ENCODE measurements at regions not wholly inside any gene's neighbourhood (a gene's known extent, or its start where the extent isn't known, plus 50 kb on each side); places are given as distances from the start of the nearest gene placed in this dataset.
"Not testable (repeated sequence)": the region's sequence is repeated elsewhere in the genome, so short reads cannot be mapped to it uniquely, and the experiment has no call there.

- DNase-seq = peak in 1 of 58 donors; percentile 16
These were observed 232.6 kb upstream of the FERD3L start for GRCh38 chr7:19377611-19378344.

- no peak for DNase-seq
These were observed 231.3 kb upstream of the FERD3L start for GRCh38 chr7:19376538-19376937.

DNA sequence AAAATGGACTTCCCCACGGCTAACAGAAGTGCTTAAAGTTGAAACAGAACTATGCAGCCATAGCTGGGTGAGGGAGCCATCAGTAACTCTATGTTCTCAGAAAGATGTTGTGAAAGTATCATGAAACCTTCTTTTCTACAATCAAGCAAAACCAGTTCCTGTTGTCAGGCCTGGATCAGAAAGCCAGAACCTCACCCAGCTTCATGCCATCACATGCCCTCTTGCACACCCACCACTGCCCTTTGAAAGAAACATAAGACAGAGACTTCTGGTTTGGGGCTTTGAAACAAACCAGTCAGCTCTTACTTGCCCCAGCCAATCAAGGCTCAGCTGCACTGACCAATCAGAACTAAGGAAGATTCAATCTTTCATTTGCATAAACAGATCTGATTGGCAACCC, 230.8 kb upstream of the FERD3L start:
- no peak for DNase-seq

DNA sequence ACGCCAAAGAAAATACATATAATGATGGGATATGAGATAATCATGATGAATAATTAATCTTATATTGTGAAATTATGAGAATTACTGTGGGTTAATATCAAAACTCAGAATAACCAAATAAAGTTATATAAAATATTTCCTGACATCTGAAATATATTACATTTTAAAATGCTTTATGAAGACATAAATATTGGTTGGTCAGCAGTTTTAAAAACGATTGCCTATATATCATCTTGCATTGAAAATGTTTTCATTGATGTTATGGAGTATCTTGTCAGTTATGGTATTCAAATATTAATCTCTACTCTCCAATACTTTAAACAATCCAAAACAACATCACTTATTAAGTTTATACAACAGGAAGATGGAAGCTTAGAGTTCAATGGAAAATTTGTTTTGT, 228.1 kb upstream of the FERD3L start:
- DNase-seq = no peak

- no peak for DNase-seq
These were observed 224.6 kb upstream of the FERD3L start for GRCh38 chr7:19369806-19370205.

GRCh38 chr7:19369182-19369581, 224.0 kb upstream of the FERD3L start:
- no peak for DNase-seq

DNA sequence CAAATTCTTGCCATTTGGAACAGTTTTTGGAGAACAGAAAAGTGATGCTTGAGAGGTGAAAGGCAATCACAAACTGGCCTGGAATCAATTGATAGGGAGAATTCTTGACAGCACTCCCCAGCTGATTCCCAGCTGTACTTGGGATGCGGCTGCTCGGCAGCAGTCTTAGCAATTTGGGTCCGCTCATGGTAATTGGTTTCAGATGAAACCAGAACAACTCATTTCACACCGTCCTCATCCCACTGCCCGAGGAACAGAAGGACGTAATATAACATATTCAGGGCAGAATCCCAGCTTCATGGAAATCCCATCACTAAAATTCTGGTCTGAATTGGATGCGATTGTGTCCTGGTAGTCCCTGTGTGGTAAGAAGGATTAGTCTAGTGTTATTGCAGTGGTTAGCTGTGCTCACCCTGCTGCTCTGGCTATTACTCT, 223.3 kb upstream of the FERD3L start:
- DNase-seq = no peak

- no peak for DNase-seq
These were observed 219.7 kb upstream of the FERD3L start for GRCh38 chr7:19364950-19365349.

DNA sequence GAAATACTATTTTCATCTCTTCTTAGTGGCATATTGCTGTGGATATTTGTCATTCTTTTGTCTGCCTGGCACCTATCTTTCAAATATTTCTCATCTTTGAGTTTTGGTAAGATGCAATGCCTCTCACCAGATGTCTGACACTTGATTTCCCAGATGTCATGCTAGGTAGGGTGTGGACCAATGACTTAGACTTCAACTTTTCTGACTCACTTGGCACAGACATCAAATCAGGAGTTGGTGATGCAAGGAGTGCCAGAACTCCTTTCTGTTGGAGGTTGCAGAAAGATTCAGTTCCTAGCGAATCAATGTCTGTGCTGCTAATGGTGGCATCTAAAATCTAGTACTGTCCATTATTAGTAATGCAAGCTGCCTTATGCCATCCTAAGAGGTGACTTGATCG, 216.9 kb upstream of the FERD3L start:
- DNase-seq = no peak

DNA sequence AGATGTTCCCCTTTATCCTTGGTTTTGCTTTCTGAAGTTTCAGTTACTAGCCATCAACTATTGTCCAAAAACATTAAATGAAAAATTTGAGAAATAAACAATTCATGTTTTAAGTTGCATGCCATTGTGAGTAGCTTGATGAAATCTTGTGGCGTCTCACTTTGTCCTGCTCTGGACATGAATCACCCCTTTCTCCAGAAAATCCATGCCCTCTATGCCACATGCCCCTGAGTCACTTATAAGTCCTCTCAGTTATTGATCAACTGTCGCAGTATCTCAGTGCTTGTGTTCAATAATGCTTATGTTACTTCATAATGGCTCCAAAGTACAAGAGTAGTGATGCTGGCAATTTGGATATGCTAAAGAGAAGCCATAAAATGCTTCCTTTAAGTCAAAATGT, 208.0 kb upstream of the FERD3L start:
- no peak for DNase-seq

DNA sequence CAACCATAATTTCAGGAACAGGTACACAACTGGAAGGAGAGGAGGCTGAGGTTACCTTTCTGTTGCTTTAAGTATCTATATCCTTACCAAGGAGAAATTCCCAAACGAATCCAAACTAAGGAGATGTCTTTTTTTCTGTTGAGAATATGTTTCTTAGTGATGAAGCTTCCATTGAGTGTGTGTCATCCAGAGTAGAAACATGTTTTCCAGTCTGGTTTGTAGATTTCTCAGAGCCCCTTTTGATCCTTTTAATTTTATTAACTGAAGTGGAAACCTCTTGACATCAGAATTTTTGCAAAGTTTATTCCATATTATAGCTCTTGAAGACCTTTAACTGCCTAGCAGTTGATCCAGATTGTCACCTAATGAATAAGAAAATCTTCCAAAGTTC, 207.1 kb upstream of the FERD3L start:
- no peak for DNase-seq

GRCh38 chr7:19351341-19352304, 206.4 kb upstream of the FERD3L start:
- DNase-seq = no peak

GRCh38 chr7:19339512-19339911, 194.3 kb upstream of the FERD3L start:
- DNase-seq = no peak

DNA sequence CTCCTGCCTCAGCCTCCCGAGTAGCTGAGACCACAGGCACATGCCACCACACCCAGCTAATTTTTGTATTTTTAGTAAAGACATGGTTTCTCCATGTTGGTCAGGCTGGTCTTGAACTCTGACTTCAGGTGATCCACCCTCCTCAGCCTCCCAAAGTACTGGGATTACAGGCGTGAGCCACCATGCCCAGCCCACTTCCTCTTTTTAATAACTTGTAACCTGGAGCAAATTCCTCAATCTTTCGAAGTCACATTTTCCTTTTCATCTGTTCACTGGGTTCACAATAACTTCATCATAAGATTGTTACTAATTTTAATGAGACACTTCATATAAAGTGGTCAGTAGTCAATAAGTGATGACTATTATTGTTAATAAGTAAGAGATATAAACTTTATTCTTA, 193.3 kb upstream of the FERD3L start:
- DNase-seq = not testable (repeated sequence)

DNA sequence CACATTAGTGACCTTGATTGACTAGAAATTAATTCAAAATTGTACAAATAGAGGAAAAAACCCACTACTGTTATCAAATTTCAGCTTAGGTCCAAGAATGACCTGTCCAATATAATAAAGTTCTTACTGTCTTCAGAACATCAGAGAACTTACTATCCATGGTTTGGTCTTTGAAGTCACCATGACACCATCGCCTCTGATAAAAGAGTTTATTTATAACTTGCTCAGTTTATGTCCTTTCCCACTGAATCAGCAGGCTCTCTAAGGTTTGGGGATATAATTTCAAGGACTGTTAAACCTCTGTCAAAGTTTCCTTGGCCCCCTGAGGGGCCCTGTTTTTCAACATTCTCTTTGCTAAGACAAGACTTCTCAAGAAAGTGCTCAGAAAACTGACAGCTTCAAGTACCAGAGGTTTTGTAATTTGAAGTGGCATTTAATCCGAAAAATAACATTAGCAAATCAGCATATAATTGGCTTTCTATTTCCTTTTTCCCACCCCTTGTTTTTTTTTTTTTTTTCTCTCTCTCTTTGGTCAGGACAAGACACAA, 191.7 kb upstream of the FERD3L start:
- no peak for DNase-seq

- peak in 12 of 58 donors; percentile 2 to 80 (median 22) for DNase-seq
These were observed 188.5 kb upstream of the FERD3L start for GRCh38 chr7:19333706-19334105.

DNA sequence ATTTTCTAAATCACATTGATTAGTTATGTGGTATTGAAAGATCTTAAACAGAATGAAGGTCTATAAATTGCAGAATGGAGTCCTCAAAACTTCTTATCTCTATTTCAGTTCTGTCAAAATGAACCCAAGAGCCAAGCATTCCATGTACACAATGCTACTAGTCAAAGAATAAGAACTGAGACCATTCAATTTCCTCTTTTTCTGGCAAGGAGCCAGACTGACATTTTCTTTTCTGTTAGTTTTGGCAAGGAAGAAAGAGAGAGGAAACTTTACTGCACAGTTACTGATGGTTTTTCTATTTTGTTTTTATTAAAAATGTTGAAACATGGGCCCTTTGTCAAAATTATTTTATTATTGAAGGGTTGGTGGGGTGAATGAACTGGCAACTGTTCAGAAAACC, 181.8 kb upstream of the FERD3L start:
- no peak for DNase-seq

GRCh38 chr7:19322002-19322401, 176.8 kb upstream of the FERD3L start:
- DNase-seq = no peak

DNA sequence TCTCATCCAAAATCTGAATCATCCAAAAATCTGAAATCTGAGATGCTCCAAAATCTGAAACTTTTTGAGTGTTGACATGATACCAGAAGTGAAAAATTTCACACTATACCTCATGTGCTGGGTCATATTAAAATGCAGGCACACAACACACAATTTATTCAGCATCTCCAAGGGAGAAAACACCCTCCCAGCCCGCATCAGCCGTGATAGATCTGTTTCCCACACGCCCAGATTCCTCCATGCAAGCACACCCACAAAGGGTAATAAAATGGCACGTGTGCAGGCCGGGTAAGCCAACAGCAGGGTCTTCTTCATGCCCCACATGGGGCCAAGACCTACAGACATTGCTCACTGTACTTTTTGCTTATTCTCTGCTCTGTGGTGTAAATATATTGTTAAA, 173.1 kb upstream of the FERD3L start:
- no peak for DNase-seq

DNA sequence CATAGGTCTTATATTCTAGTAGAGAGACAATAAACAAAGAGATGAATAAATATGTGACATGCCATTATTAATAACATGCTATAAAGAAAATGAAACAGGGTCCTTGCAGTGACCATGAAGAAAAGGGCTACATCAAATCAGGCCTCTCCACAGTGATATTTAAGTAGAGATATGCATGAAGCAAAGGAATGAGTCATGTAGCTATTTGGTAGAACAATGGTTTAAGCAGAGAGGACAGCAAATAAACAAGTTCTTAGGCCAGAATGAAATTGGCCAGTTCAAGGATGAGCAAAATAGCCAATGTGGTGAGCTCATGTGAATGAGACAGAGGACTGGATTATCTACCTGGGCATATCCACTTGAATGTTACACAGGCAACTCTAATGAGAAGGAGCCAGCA, 172.2 kb upstream of the FERD3L start:
- DNase-seq = no peak

DNA sequence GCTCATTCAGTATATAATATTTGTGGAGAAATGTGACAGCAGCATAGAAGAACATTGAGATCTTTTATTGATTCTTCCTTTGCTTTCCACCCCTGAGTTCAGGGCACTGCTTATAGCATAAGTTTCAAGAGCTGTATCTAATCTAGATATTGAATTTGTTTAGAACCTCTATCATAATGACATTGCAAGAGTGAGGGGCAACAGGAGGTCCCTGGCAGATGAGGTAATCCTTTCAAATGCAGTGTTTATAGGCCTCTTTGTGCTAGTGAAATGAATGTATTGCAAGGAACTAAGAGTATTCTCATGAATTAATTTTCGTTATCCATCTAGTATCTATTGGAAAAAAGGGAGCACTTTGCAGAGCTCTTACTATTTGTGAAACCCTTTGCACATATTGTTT, 167.2 kb upstream of the FERD3L start:
- DNase-seq = no peak

DNA sequence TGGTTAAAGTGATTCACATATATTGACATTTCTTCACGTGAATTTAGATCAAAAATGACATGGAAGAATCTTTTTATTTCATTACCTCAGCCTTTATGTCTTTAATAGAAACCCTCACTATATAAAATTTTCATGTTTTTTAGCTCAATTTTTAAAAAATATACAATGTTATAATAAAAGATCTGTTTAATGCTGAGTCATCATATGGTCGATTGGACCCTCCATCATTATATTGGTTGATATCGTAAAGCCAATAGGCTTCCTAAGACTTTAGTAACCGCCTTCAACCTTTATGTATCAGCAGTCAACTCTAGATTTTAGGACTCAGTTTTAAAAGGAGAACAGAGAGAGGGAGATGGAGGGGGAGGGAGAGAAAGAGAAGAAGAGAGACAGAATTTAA, 162.3 kb upstream of the FERD3L start:
- no peak for DNase-seq

Measured in anterior cingulate cortex (tissue), 58 donors.